H1 (cell line): ENCODE measurements at regions not wholly inside any gene's neighbourhood (a gene's known extent, or its start where the extent isn't known, plus 50 kb on each side); places are given as distances from the start of the nearest gene placed in this dataset.

Experiments
- EGR1 ChIP-seq: IDR thresholded peaks from 2 replicates; pipeline ENCODE4 v1.6.1; 2011; ENCODE audit warnings: low read depth, low read length, borderline replicate concordance
- HDAC6 ChIP-seq: IDR thresholded peaks from one replicate; pipeline ENCODE4 v1.7.1; 2012; ENCODE audit warnings: low read depth, mild to moderate bottlenecking, inconsistent platforms, low read length, moderate library complexity

- TF ChIP-seq EGR1 (no peak), HDAC6 (no peak)
Observed at GRCh38 chr12:58766513-58766870, 153.8 kb downstream of the LRIG3 start (continued).
